Right lobe of liver (tissue), 4 donors: ENCODE measurements at regions not wholly inside any gene's neighbourhood (a gene's known extent, or its start where the extent isn't known, plus 50 kb on each side); places are given as distances from the start of the nearest gene placed in this dataset.
"Not testable (repeated sequence)": the region's sequence is repeated elsewhere in the genome, so short reads cannot be mapped to it uniquely, and the experiment has no call there.

Source experiments
- POLR2A ChIP-seq: fragments of 450-650 bp; IDR thresholded peaks from one replicate; pipeline ENCODE4 v1.6.1; 2017; ENCODE audit warnings: antibody characterized with exemption, mild to moderate bottlenecking
- TF ChIP-seq, protein P1 (sequence below), 4 donors: fragments of 200-600 bp in 3 of 4; fragments of 450-650 bp in 1 of 4; IDR thresholded peaks; one replicate each; pipeline versions ENCODE4 v1.5.1 to v1.8.0; 2016 to 2022; ENCODE audit warnings: antibody characterized with exemption in 4 of 4, mild to moderate bottlenecking in 2 of 4
- donor health status: DM: no; HTN: no; CAD: no.
- donor health status: DM: no; HTN: no; CAD: no.
- donor health status: DM: no; HTN: yes; CAD: no.

DNA sequence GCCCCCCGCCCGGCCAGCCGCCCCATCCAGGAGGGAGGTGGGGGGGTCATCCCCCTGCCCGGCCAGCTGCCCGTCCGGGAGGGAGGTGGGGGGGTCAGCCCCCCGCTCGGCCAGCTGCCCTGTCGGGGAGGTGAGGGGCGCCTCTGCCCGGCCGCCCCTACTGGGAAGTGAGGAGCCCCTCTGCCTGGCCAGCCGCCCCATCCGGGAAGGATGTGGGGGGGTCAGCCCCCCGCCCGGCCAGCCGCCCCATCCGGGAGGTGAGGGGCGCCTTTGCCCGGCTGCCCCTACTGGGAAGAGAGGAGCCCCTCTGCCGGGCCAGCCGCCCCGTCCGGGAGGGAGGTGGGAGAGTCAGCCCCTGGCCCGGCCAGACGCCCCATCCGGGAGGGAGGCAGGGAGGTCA, 51.1 kb upstream of the MAT2A start:
- TF ChIP-seq POLR2A = not testable (repeated sequence)
- TF ChIP-seq, protein P1, sequence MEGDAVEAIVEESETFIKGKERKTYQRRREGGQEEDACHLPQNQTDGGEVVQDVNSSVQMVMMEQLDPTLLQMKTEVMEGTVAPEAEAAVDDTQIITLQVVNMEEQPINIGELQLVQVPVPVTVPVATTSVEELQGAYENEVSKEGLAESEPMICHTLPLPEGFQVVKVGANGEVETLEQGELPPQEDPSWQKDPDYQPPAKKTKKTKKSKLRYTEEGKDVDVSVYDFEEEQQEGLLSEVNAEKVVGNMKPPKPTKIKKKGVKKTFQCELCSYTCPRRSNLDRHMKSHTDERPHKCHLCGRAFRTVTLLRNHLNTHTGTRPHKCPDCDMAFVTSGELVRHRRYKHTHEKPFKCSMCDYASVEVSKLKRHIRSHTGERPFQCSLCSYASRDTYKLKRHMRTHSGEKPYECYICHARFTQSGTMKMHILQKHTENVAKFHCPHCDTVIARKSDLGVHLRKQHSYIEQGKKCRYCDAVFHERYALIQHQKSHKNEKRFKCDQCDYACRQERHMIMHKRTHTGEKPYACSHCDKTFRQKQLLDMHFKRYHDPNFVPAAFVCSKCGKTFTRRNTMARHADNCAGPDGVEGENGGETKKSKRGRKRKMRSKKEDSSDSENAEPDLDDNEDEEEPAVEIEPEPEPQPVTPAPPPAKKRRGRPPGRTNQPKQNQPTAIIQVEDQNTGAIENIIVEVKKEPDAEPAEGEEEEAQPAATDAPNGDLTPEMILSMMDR (IDR thresholded peaks at IDR 0.05) = not testable (repeated sequence)
